GM12874 (cell line): ENCODE measurements at regions not wholly inside any gene's neighbourhood (a gene's known extent, or its start where the extent isn't known, plus 50 kb on each side); places are given as distances from the start of the nearest gene placed in this dataset.

ENCODE experiments used
- TF ChIP-seq, protein P1 (sequence below): IDR thresholded peaks from 2 replicates; pipeline ENCODE4 v1.5.1; 2011; ENCODE audit warnings: low read depth, mild to moderate bottlenecking, control low read depth, low read length, moderate library complexity; ENCODE audit not compliant: insufficient read depth

GRCh38 chr17:77606865-77607210 lies 351.7 kb upstream of the TNRC6C start:
- TF ChIP-seq, protein P1, sequence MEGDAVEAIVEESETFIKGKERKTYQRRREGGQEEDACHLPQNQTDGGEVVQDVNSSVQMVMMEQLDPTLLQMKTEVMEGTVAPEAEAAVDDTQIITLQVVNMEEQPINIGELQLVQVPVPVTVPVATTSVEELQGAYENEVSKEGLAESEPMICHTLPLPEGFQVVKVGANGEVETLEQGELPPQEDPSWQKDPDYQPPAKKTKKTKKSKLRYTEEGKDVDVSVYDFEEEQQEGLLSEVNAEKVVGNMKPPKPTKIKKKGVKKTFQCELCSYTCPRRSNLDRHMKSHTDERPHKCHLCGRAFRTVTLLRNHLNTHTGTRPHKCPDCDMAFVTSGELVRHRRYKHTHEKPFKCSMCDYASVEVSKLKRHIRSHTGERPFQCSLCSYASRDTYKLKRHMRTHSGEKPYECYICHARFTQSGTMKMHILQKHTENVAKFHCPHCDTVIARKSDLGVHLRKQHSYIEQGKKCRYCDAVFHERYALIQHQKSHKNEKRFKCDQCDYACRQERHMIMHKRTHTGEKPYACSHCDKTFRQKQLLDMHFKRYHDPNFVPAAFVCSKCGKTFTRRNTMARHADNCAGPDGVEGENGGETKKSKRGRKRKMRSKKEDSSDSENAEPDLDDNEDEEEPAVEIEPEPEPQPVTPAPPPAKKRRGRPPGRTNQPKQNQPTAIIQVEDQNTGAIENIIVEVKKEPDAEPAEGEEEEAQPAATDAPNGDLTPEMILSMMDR = no peak

DNA sequence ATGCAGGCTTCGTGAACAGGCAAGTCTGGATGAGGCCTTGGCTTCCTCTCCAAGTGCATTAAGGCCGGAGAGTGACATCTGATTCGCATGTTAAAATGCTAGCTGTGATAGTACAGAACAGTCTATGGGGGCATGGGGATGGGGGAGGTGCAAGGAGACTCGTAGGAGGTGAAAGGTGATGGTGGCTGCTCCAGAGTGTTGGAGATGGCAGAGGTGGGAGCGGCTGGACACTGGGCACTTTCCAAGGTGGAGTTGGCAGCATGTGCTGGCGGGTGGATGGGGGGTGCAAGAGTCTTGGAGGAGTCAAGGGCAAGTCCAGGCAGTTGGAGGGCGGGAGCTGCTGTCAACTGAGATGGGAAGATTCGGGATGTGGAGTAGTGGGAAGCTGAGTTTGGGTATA lies 350.9 kb upstream of the TNRC6C start:
- TF ChIP-seq, protein P1 = no peak

DNA sequence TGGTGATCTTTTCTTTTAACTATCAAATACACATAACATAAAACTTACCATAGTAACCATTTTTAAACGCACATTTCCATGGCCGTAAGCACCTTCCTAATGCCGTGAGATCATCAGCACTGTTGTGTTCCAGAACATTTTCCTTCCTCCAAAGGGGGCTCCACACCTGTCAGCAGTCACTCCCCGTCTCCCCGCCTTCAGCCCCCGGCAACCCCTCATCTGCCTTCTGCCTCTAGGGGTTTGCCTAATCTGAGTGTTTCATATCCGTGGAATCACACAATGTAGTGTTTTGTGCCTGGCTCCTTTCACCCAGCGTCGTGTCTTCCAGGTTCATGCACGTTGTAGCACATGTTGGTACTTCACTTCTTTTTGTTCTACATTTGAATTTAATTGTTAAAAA lies 350.1 kb upstream of the TNRC6C start:
- TF ChIP-seq, protein P1 = no peak

GRCh38 chr17:77609553-77610517 lies 348.7 kb upstream of the TNRC6C start:
- TF ChIP-seq, protein P1 = no peak

- TF ChIP-seq, protein P1 = no peak
Measured at GRCh38 chr17:77610518-77610893, 348.0 kb upstream of the TNRC6C start.

DNA sequence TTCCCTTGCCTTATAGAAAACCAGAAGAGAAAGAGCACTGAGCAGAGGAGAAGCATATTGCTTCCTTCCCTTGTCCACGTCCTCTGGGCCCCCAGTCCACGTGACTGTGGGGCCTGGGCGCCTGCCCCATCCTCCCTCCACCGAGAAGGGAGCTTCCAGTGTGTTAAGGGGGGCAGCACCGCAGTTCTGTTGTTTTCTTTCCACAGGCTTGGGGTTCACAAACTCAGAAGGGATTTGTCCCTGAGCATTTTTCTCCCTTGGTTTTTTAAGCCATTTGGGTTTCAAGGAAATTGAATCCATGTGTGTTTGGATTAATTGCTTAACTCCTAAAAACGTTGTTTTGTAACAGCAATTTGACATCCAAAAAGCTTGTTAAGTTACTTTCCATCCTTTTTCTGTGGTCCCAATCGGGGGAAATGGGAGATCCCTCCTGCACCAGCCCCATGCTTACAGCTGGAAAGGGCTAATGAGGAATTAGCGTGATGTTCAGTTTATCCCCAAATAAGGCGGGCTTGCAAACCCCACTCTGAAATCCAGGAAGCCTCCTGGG lies 347.5 kb upstream of the TNRC6C start:
- TF ChIP-seq, protein P1 = no peak

- TF ChIP-seq, protein P1 = no peak
Measured at GRCh38 chr17:77611791-77612502, 346.6 kb upstream of the TNRC6C start.
